Activated T-helper 17 cell treated with anti-CD3 and anti-CD28 coated beads, Interleukin-2, amount 50 U/mL, for 72 hours (primary cell): ENCODE measurements at regions not wholly inside any gene's neighbourhood (a gene's known extent, or its start where the extent isn't known, plus 50 kb on each side); places are given as distances from the start of the nearest gene placed in this dataset.

Source experiments
- ATAC-seq: fragments of 150-1000 bp; cut with Tn5 transposase; replicated peaks from 2 replicates; pipeline ENCODE4 v1.10.0; 2021; ENCODE audit warnings: mild to moderate bottlenecking, moderate library complexity
- H3K27ac Mint-ChIP-seq: one replicate; pipeline ENCODE4 v1.8.0; 2022; ENCODE audit warnings: mixed read lengths
- H3K27me3 Mint-ChIP-seq: one replicate; pipeline ENCODE4 v1.8.0; 2022; ENCODE audit warnings: mixed read lengths
- H3K36me3 Mint-ChIP-seq: one replicate; pipeline ENCODE4 v1.8.0; 2022; ENCODE audit warnings: low read depth, mild to moderate bottlenecking, mixed read lengths
- H3K4me1 Mint-ChIP-seq: one replicate; pipeline ENCODE4 v1.8.0; 2022; ENCODE audit warnings: mixed read lengths
- H3K4me3 Mint-ChIP-seq: one replicate; pipeline ENCODE4 v1.8.0; 2022; ENCODE audit warnings: mild to moderate bottlenecking, mixed read lengths
- H3K9me3 Mint-ChIP-seq: one replicate; pipeline ENCODE4 v1.8.0; 2022; ENCODE audit warnings: mixed read lengths

- no peak overlapping the region for H3K27ac Mint-ChIP-seq
- no peak overlapping the region for H3K4me3 Mint-ChIP-seq
- no peaks in the 10 kb centered on the region for H3K9me3 Mint-ChIP-seq
- H3K4me1 Mint-ChIP-seq = no peaks in the 10 kb centered on the region
- ATAC-seq = no peak
- H3K27me3 Mint-ChIP-seq = peaks cover 2% of the 10 kb centered on the region
- H3K36me3 Mint-ChIP-seq = no peaks in the 10 kb centered on the region
Measured at GRCh38 chr17:71224824-71225575, 895.8 kb upstream of the SOX9 start.

- ATAC-seq = no peak
- Mint-ChIP-seq H3K36me3 (no peaks in the 10 kb centered on the region), H3K27ac (no peak overlapping the region), H3K27me3 (peaks cover 2% of the 10 kb centered on the region), H3K4me1 (no peaks in the 10 kb centered on the region), H3K9me3 (no peaks in the 10 kb centered on the region), H3K4me3 (no peak overlapping the region)
Measured at GRCh38 chr17:71227841-71228240, 893.0 kb upstream of the SOX9 start.

GRCh38 chr17:71229070-71229469 lies 891.8 kb upstream of the SOX9 start:
- Mint-ChIP-seq H3K9me3 (no peaks in the 10 kb centered on the region), H3K36me3 (no peaks in the 10 kb centered on the region), H3K4me1 (no peaks in the 10 kb centered on the region), H3K4me3 (no peak overlapping the region), H3K27ac (no peak overlapping the region), H3K27me3 (peaks cover 2% of the 10 kb centered on the region)
- ATAC-seq = no peak

GRCh38 chr17:71232801-71233559 lies 887.8 kb upstream of the SOX9 start:
- Mint-ChIP-seq H3K9me3 (no peaks in the 10 kb centered on the region), H3K27ac (no peak overlapping the region), H3K27me3 (peaks cover 2% of the 10 kb centered on the region), H3K4me1 (no peaks in the 10 kb centered on the region), H3K36me3 (no peaks in the 10 kb centered on the region), H3K4me3 (no peak overlapping the region)
- ATAC-seq = no peak

- Mint-ChIP-seq H3K27ac (no peak overlapping the region), H3K4me3 (no peak overlapping the region), H3K36me3 (no peaks in the 10 kb centered on the region), H3K9me3 (no peaks in the 10 kb centered on the region), H3K4me1 (no peaks in the 10 kb centered on the region), H3K27me3 (peaks cover 2% of the 10 kb centered on the region)
- no peak for ATAC-seq
Measured at GRCh38 chr17:71234349-71234748, 886.5 kb upstream of the SOX9 start.

- H3K9me3 Mint-ChIP-seq = no peaks in the 10 kb centered on the region
- H3K27me3 Mint-ChIP-seq = no peaks in the 10 kb centered on the region
- no peaks in the 10 kb centered on the region for H3K4me1 Mint-ChIP-seq
- no peak for ATAC-seq
- H3K27ac Mint-ChIP-seq = no peak overlapping the region
- no peaks in the 10 kb centered on the region for H3K36me3 Mint-ChIP-seq
- H3K4me3 Mint-ChIP-seq = no peak overlapping the region
Measured at GRCh38 chr17:71237903-71238538, 882.8 kb upstream of the SOX9 start.

- no peak for ATAC-seq
- Mint-ChIP-seq H3K9me3 (no peaks in the 10 kb centered on the region), H3K27me3 (peaks cover 1% of the 10 kb centered on the region), H3K36me3 (no peaks in the 10 kb centered on the region), H3K4me3 (no peak overlapping the region), H3K4me1 (no peaks in the 10 kb centered on the region), H3K27ac (no peak overlapping the region)
Measured at GRCh38 chr17:71247441-71248015, 873.3 kb upstream of the SOX9 start.

GRCh38 chr17:71251276-71251675 lies 869.5 kb upstream of the SOX9 start:
- ATAC-seq = no peak
- H3K4me1 Mint-ChIP-seq = no peaks in the 10 kb centered on the region
- H3K4me3 Mint-ChIP-seq = no peak overlapping the region
- peaks cover 6% of the 10 kb centered on the region for H3K27me3 Mint-ChIP-seq
- no peaks in the 10 kb centered on the region for H3K9me3 Mint-ChIP-seq
- no peak overlapping the region for H3K27ac Mint-ChIP-seq
- H3K36me3 Mint-ChIP-seq = no peaks in the 10 kb centered on the region

GRCh38 chr17:71251951-71252350 lies 868.9 kb upstream of the SOX9 start:
- Mint-ChIP-seq H3K4me1 (no peaks in the 10 kb centered on the region), H3K4me3 (no peak overlapping the region), H3K9me3 (no peaks in the 10 kb centered on the region), H3K27ac (no peak overlapping the region), H3K36me3 (no peaks in the 10 kb centered on the region), H3K27me3 (peaks cover 6% of the 10 kb centered on the region)
- ATAC-seq = no peak

- no peak overlapping the region for H3K27ac Mint-ChIP-seq
- no peak overlapping the region for H3K4me3 Mint-ChIP-seq
- no peaks in the 10 kb centered on the region for H3K9me3 Mint-ChIP-seq
- no peaks in the 10 kb centered on the region for H3K36me3 Mint-ChIP-seq
- H3K4me1 Mint-ChIP-seq = no peaks in the 10 kb centered on the region
- H3K27me3 Mint-ChIP-seq = peaks cover 6% of the 10 kb centered on the region
- no peak for ATAC-seq
Measured at GRCh38 chr17:71252436-71252835, 868.4 kb upstream of the SOX9 start.

- Mint-ChIP-seq H3K4me1 (no peaks in the 10 kb centered on the region), H3K4me3 (no peak overlapping the region), H3K9me3 (no peaks in the 10 kb centered on the region), H3K27me3 (peaks cover 6% of the 10 kb centered on the region), H3K36me3 (no peaks in the 10 kb centered on the region), H3K27ac (no peak overlapping the region)
- ATAC-seq = no peak
Measured at GRCh38 chr17:71257096-71257495, 863.7 kb upstream of the SOX9 start.

GRCh38 chr17:71260366-71260940 lies 860.4 kb upstream of the SOX9 start:
- Mint-ChIP-seq H3K27me3 (peaks cover 7% of the 10 kb centered on the region), H3K27ac (no peak overlapping the region), H3K9me3 (peaks cover 9% of the 10 kb centered on the region), H3K4me3 (no peak overlapping the region), H3K36me3 (no peaks in the 10 kb centered on the region), H3K4me1 (no peaks in the 10 kb centered on the region)
- no peak for ATAC-seq

GRCh38 chr17:71262586-71262985 lies 858.2 kb upstream of the SOX9 start:
- no peak for ATAC-seq
- Mint-ChIP-seq H3K27ac (no peak overlapping the region), H3K36me3 (no peaks in the 10 kb centered on the region), H3K4me1 (no peaks in the 10 kb centered on the region), H3K27me3 (peaks cover 4% of the 10 kb centered on the region), H3K4me3 (no peak overlapping the region), H3K9me3 (peaks cover 29% of the 10 kb centered on the region)

GRCh38 chr17:71267668-71268067 lies 853.2 kb upstream of the SOX9 start:
- Mint-ChIP-seq H3K9me3 (peaks cover 47% of the 10 kb centered on the region), H3K4me1 (no peaks in the 10 kb centered on the region), H3K4me3 (no peak overlapping the region), H3K27me3 (peaks cover 4% of the 10 kb centered on the region), H3K27ac (no peak overlapping the region), H3K36me3 (no peaks in the 10 kb centered on the region)
- no peak for ATAC-seq
